HL-60 (cell line): ENCODE measurements at regions not wholly inside any gene's neighbourhood (a gene's known extent, or its start where the extent isn't known, plus 50 kb on each side); places are given as distances from the start of the nearest gene placed in this dataset.

ENCODE experiments used
- POLR2AphosphoS5 ChIP-seq: IDR thresholded peaks from 2 replicates; pipeline ENCODE4 v1.6.1; 2012; ENCODE audit warnings: low read depth
- TF ChIP-seq, protein P1 (sequence below): IDR thresholded peaks from one replicate; pipeline ENCODE4 v1.5.1; 2011; ENCODE audit warnings: low read length, control low read depth, inconsistent platforms; ENCODE audit not compliant: insufficient read depth
- TF ChIP-seq, protein P2 (sequence below): IDR thresholded peaks from 2 replicates; pipeline ENCODE4 v1.6.1; 2012; ENCODE audit warnings: low read depth; ENCODE audit not compliant: insufficient replicate concordance

DNA sequence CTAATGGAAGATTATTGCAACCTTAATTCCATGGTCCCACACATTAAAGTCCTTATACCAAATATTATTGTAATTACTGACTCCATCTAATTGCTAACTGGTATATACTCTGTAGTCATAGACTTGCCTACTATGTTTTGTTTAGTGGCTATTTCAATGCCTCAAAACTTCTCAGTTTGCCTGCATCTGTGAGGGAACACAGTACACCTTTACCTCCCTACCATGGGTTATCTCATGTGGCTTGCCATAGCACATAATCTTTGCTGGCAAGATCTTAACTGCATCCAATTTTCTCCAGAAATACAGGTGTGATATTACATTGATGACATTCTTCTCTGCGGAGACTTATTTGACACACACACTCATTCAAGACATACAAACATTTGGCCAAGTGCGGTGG lies 107.1 kb upstream of the ZNF184 start:
- no peak for TF ChIP-seq POLR2AphosphoS5
- TF ChIP-seq, protein P1, sequence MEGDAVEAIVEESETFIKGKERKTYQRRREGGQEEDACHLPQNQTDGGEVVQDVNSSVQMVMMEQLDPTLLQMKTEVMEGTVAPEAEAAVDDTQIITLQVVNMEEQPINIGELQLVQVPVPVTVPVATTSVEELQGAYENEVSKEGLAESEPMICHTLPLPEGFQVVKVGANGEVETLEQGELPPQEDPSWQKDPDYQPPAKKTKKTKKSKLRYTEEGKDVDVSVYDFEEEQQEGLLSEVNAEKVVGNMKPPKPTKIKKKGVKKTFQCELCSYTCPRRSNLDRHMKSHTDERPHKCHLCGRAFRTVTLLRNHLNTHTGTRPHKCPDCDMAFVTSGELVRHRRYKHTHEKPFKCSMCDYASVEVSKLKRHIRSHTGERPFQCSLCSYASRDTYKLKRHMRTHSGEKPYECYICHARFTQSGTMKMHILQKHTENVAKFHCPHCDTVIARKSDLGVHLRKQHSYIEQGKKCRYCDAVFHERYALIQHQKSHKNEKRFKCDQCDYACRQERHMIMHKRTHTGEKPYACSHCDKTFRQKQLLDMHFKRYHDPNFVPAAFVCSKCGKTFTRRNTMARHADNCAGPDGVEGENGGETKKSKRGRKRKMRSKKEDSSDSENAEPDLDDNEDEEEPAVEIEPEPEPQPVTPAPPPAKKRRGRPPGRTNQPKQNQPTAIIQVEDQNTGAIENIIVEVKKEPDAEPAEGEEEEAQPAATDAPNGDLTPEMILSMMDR, result no peak
- TF ChIP-seq, protein P2, sequence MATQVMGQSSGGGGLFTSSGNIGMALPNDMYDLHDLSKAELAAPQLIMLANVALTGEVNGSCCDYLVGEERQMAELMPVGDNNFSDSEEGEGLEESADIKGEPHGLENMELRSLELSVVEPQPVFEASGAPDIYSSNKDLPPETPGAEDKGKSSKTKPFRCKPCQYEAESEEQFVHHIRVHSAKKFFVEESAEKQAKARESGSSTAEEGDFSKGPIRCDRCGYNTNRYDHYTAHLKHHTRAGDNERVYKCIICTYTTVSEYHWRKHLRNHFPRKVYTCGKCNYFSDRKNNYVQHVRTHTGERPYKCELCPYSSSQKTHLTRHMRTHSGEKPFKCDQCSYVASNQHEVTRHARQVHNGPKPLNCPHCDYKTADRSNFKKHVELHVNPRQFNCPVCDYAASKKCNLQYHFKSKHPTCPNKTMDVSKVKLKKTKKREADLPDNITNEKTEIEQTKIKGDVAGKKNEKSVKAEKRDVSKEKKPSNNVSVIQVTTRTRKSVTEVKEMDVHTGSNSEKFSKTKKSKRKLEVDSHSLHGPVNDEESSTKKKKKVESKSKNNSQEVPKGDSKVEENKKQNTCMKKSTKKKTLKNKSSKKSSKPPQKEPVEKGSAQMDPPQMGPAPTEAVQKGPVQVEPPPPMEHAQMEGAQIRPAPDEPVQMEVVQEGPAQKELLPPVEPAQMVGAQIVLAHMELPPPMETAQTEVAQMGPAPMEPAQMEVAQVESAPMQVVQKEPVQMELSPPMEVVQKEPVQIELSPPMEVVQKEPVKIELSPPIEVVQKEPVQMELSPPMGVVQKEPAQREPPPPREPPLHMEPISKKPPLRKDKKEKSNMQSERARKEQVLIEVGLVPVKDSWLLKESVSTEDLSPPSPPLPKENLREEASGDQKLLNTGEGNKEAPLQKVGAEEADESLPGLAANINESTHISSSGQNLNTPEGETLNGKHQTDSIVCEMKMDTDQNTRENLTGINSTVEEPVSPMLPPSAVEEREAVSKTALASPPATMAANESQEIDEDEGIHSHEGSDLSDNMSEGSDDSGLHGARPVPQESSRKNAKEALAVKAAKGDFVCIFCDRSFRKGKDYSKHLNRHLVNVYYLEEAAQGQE, result no peak
